ENCODE measurements at regions not wholly inside any gene's neighbourhood (a gene's known extent, or its start where the extent isn't known, plus 50 kb on each side); places are given as distances from the start of the nearest gene placed in this dataset.

DNA sequence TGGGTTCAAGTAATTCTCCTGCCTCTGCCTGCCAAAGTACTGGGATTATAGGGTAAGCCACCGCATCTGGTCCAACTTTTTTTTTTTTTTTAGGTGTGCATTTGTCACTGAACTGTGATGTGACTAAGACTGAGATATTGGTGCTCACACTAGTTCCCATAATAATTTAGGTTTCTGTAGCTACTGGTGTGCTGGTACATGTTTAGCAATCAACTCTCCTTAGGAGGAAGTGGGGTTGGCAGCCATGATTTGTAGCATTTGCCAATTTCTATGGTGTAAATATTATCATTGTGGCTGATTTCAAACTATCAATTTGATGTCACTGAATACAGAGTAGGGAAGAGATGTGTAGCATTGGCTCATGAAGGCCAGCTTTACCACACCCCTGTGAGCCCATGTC, 372.7 kb downstream of the EDEM1 start:
- TF ChIP-seq, protein P1, sequence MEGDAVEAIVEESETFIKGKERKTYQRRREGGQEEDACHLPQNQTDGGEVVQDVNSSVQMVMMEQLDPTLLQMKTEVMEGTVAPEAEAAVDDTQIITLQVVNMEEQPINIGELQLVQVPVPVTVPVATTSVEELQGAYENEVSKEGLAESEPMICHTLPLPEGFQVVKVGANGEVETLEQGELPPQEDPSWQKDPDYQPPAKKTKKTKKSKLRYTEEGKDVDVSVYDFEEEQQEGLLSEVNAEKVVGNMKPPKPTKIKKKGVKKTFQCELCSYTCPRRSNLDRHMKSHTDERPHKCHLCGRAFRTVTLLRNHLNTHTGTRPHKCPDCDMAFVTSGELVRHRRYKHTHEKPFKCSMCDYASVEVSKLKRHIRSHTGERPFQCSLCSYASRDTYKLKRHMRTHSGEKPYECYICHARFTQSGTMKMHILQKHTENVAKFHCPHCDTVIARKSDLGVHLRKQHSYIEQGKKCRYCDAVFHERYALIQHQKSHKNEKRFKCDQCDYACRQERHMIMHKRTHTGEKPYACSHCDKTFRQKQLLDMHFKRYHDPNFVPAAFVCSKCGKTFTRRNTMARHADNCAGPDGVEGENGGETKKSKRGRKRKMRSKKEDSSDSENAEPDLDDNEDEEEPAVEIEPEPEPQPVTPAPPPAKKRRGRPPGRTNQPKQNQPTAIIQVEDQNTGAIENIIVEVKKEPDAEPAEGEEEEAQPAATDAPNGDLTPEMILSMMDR (conservative IDR thresholded peaks at IDR 0.05; ENCODE audit: low read length), result no peak
- TF ChIP-seq EZH2phosphoT487 (IDR thresholded peaks at IDR 0.05; ENCODE audit: borderline replicate concordance), result no peak

Data from Loucy (cell line).